ENCODE measurements at regions not wholly inside any gene's neighbourhood (a gene's known extent, or its start where the extent isn't known, plus 50 kb on each side); places are given as distances from the start of the nearest gene placed in this dataset.

DNA sequence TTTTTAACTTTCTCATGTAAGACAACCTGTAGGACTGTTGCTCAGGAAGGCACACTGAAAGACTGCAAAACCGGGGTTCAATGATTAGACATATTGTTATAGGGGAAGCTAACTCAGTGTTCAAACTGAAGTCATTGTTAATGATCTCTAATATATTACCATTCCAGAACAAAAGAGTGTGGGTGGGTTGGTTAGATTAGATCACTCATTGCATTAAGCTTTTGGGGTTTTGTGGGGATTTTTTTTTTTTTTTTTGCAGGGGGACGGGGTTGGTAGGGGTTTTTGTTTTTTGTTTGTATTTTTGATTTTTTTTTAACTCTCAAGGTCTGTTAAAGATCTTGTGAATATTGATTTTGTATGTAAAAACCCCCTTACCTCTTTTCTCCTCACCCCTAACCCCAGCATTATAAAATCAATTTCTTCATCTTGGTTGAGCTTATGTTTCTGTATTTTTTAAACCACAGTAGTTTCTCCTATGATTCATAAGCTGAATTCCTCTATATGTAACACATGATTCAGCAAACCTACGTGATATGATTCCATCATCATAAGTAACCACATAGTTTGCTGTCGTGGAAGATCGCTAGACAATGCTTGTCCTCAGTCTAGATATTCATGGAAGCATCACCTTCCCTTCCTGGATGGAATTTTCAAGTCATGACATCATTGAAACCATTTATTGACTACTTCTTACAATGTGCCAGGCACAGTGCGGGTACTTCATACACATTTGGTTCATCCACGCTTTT, 544.1 kb upstream of the MDFIC2 start:
- TF ChIP-seq, protein P1, sequence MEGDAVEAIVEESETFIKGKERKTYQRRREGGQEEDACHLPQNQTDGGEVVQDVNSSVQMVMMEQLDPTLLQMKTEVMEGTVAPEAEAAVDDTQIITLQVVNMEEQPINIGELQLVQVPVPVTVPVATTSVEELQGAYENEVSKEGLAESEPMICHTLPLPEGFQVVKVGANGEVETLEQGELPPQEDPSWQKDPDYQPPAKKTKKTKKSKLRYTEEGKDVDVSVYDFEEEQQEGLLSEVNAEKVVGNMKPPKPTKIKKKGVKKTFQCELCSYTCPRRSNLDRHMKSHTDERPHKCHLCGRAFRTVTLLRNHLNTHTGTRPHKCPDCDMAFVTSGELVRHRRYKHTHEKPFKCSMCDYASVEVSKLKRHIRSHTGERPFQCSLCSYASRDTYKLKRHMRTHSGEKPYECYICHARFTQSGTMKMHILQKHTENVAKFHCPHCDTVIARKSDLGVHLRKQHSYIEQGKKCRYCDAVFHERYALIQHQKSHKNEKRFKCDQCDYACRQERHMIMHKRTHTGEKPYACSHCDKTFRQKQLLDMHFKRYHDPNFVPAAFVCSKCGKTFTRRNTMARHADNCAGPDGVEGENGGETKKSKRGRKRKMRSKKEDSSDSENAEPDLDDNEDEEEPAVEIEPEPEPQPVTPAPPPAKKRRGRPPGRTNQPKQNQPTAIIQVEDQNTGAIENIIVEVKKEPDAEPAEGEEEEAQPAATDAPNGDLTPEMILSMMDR (IDR thresholded peaks at IDR 0.05), result no peak
- TF ChIP-seq POLR2A (IDR thresholded peaks at IDR 0.05), result no peak

All from thyroid gland (tissue), 4 donors.